GM23248 (cell line): ENCODE measurements at regions not wholly inside any gene's neighbourhood (a gene's known extent, or its start where the extent isn't known, plus 50 kb on each side); places are given as distances from the start of the nearest gene placed in this dataset.

ENCODE experiments used
- EZH2 ChIP-seq: fragments of 200-600 bp; sonication (generic); IDR thresholded peaks from 2 replicates; pipeline ENCODE4 v1.6.1; 2018; ENCODE audit warnings: antibody characterized with exemption, mild to moderate bottlenecking; ENCODE audit not compliant: insufficient read depth, poor library complexity, severe bottlenecking
- EZH2phosphoT487 ChIP-seq: fragments of 200-600 bp; sonication (generic); IDR thresholded peaks from 2 replicates; pipeline ENCODE4 v1.6.1; 2018; ENCODE audit warnings: antibody characterized with exemption, moderate library complexity, mild to moderate bottlenecking, low read depth; ENCODE audit not compliant: insufficient read depth

- TF ChIP-seq EZH2: no peak
- no peak for TF ChIP-seq EZH2phosphoT487
Observed at GRCh38 chr14:26319139-26319864, 278.5 kb downstream of the NOVA1 start.
